H1 (cell line): ENCODE measurements at regions not wholly inside any gene's neighbourhood (a gene's known extent, or its start where the extent isn't known, plus 50 kb on each side); places are given as distances from the start of the nearest gene placed in this dataset.

ENCODE experiments used
- CTCF ChIA-PET: fragments of 300-600 bp; sonication (Branson Sonifier 250); formaldehyde crosslinking; loops from one replicate; lab custom pipeline; 2021; ENCODE audit not compliant: partially characterized antibody; lab: Charles Lee
- POLR2A ChIA-PET: fragments of 300-600 bp; sonication (Branson Sonifier 250); formaldehyde crosslinking; loops from one replicate; lab custom pipeline; 2021; ENCODE audit warnings: inconsistent platforms; ENCODE audit not compliant: partially characterized antibody; lab: Charles Lee
- DNase-seq, 2 experiments: peaks; one replicate each; pipeline versions ENCODE4 v3.0.0 to v3.0.0-alpha.2; 2010 to 2022; ENCODE audit warnings: low spot score in 2 of 2, low read depth in 1 of 2, mixed read lengths in 1 of 2
- FAIRE-seq: peaks from 2 replicates; lab custom pipeline; 2011; peaks lifted over from hg19 to GRCh38; lab: Jason Lieb, UNC
- H2AFZ ChIP-seq: 2 replicates; pipeline ENCODE4 v1.8.1; 2012; ENCODE audit warnings: low read length, inconsistent platforms
- H2AK5ac ChIP-seq: 2 replicates; pipeline ENCODE4 v1.6.1; 2013; ENCODE audit warnings: low read depth, low read length
- H2BK120ac ChIP-seq: replicated peaks from 2 replicates; pipeline ENCODE3; 2013; ENCODE audit warnings: low read depth, low read length, inconsistent platforms
- H2BK12ac ChIP-seq: 2 replicates; pipeline ENCODE4 v1.6.1; 2013; ENCODE audit warnings: low read depth, low read length
- H2BK15ac ChIP-seq: 2 replicates; pipeline ENCODE4 v1.6.1; 2013; ENCODE audit warnings: low read length
- H2BK20ac ChIP-seq: 2 replicates; pipeline ENCODE4 v1.6.1; 2013; ENCODE audit warnings: low read length
- H2BK5ac ChIP-seq: 2 replicates; pipeline ENCODE4 v1.6.1; 2013; ENCODE audit warnings: low read depth, low read length
- H3K14ac ChIP-seq: 2 replicates; pipeline ENCODE4 v1.6.1; 2013; ENCODE audit warnings: inconsistent platforms; ENCODE audit not compliant: insufficient read length
- H3K18ac ChIP-seq: 2 replicates; pipeline ENCODE4 v1.6.1; 2013; ENCODE audit warnings: low read length; ENCODE audit errors: extremely low read depth
- H3K23ac ChIP-seq: 2 replicates; pipeline ENCODE4 v1.6.1; 2013; ENCODE audit warnings: inconsistent platforms; ENCODE audit not compliant: insufficient read length
- H3K23me2 ChIP-seq: 2 replicates; pipeline ENCODE4 v1.6.1; 2013; ENCODE audit warnings: low read depth, low read length
- H3K27ac ChIP-seq: 2 replicates; pipeline ENCODE4 v1.6.1; 2011; ENCODE audit warnings: low read depth, low read length, inconsistent platforms
- H3K27me3 ChIP-seq, 4 experiments: replicated peaks in 1 of 4; 1 replicate in 1 of 4; 2 replicates in 3 of 4; pipeline versions ENCODE4 v1.6.1 to v1.8.1; 2011 to 2013; ENCODE audit warnings: low read length in 3 of 4, mild to moderate bottlenecking in 3 of 4, inconsistent platforms in 2 of 4, mixed read lengths in 2 of 4, moderate library complexity in 1 of 4; ENCODE audit not compliant: control insufficient read depth in 3 of 4, insufficient read depth in 3 of 4; ENCODE audit errors: extremely low read depth in 1 of 4
- H3K36me3 ChIP-seq, 4 experiments: 2 replicates each; pipeline versions ENCODE4 v1.6.1 to v1.8.1; 2011 to 2013; ENCODE audit warnings: mild to moderate bottlenecking in 4 of 4, low read length in 3 of 4, moderate library complexity in 2 of 4, control low read depth in 1 of 4, inconsistent platforms in 1 of 4; ENCODE audit not compliant: insufficient read depth in 4 of 4, control insufficient read depth in 2 of 4
- H3K4ac ChIP-seq: replicated peaks from 2 replicates; pipeline ENCODE3; 2013; ENCODE audit warnings: low read length, low read depth, mixed read lengths, inconsistent platforms; ENCODE audit not compliant: insufficient read length
- H3K4me1 ChIP-seq, 4 experiments: replicated peaks in 1 of 4; 1 replicate in 1 of 4; 2 replicates in 3 of 4; pipeline versions ENCODE4 v1.6.1 to v1.8.1; 2011 to 2013; ENCODE audit warnings: low read length in 3 of 4, inconsistent platforms in 2 of 4, mixed read lengths in 1 of 4; ENCODE audit not compliant: insufficient read depth in 4 of 4, control insufficient read depth in 3 of 4
- H3K4me2 ChIP-seq, 2 experiments: 2 replicates each; pipeline versions ENCODE4 v1.6.1 to v1.8.1; 2011 to 2013; ENCODE audit warnings: low read depth in 2 of 2, low read length in 2 of 2, control low read depth in 1 of 2, inconsistent platforms in 1 of 2, mild to moderate bottlenecking in 1 of 2; ENCODE audit not compliant: insufficient read depth in 1 of 2
- H3K4me3 ChIP-seq, 4 experiments: fragments of 200-600, 300-600 bp in 1 of 4; sonication (generic), shearing (Covaris generic), sonication (Bioruptor Twin) in 1 of 4; 2 replicates each; pipeline versions ENCODE4 v1.5.1 to v1.8.1; 2011 to 2016; ENCODE audit warnings: low read length in 4 of 4, low read depth in 3 of 4, control low read depth in 2 of 4, inconsistent platforms in 2 of 4, mild to moderate bottlenecking in 2 of 4, mixed read lengths in 1 of 4, moderate library complexity in 1 of 4; ENCODE audit not compliant: insufficient read depth in 2 of 4; ENCODE audit errors: extremely low read depth in 1 of 4
- H3K56ac ChIP-seq: replicated peaks from 2 replicates; pipeline ENCODE3; 2013; ENCODE audit warnings: low read depth, mild to moderate bottlenecking, mixed read lengths, low read length, inconsistent platforms; ENCODE audit not compliant: insufficient read length
- H3K79me1 ChIP-seq: 2 replicates; pipeline ENCODE4 v1.6.1; 2013; ENCODE audit warnings: low read depth, low read length, control low read depth
- H3K79me2 ChIP-seq, 2 experiments: 2 replicates each; pipeline versions ENCODE4 v1.6.1 to v1.8.1; 2012 to 2013; ENCODE audit warnings: low read length in 2 of 2, mild to moderate bottlenecking in 2 of 2, inconsistent platforms in 1 of 2; ENCODE audit not compliant: insufficient read depth in 2 of 2, control insufficient read depth in 1 of 2
- H3K9ac ChIP-seq, 4 experiments: replicated peaks in 1 of 4; 1 replicate in 1 of 4; 2 replicates in 3 of 4; pipeline versions ENCODE4 v1.6.1 to v1.8.1; 2011 to 2013; ENCODE audit warnings: low read depth in 3 of 4, low read length in 3 of 4, control low read depth in 2 of 4, mild to moderate bottlenecking in 2 of 4, moderate library complexity in 2 of 4, inconsistent platforms in 1 of 4; ENCODE audit errors: extremely low read depth in 1 of 4
- H3K9me3 ChIP-seq, 2 experiments: 2 replicates each; pipeline versions ENCODE4 v1.6.1 to v1.8.1; 2012 to 2013; ENCODE audit warnings: mild to moderate bottlenecking in 2 of 2, moderate library complexity in 2 of 2, control low read depth in 1 of 2, inconsistent platforms in 1 of 2, low read depth in 1 of 2, low read length in 1 of 2, mixed read lengths in 1 of 2; ENCODE audit not compliant: insufficient read depth in 2 of 2
- H4K20me1 ChIP-seq, 2 experiments: replicated peaks in 1 of 2; 2 replicates each; pipeline versions ENCODE3 to v1.8.1; 2011 to 2013; ENCODE audit warnings: inconsistent platforms in 2 of 2, low read length in 2 of 2, mild to moderate bottlenecking in 1 of 2; ENCODE audit not compliant: insufficient read depth in 2 of 2, control insufficient read depth in 1 of 2
- H4K5ac ChIP-seq: 2 replicates; pipeline ENCODE4 v1.6.1; 2013; ENCODE audit warnings: low read length, low read depth, mixed read lengths, inconsistent platforms; ENCODE audit not compliant: insufficient read length
- H4K8ac ChIP-seq: 2 replicates; pipeline ENCODE4 v1.8.0; 2013; ENCODE audit warnings: mild to moderate bottlenecking, moderate library complexity, low read length, inconsistent platforms; ENCODE audit not compliant: insufficient read depth; ENCODE audit errors: extremely low read depth
- H4K91ac ChIP-seq: replicated peaks from 2 replicates; pipeline ENCODE3; 2013; ENCODE audit warnings: low read length, mixed read lengths, inconsistent platforms; ENCODE audit not compliant: insufficient read length
- CTBP2 ChIP-seq: IDR thresholded peaks from 2 replicates; pipeline ENCODE4 v1.7.0; 2011; ENCODE audit warnings: borderline replicate concordance, mild to moderate bottlenecking, moderate library complexity, mixed read lengths, low read length; ENCODE audit not compliant: insufficient read depth, insufficient read length

DNA sequence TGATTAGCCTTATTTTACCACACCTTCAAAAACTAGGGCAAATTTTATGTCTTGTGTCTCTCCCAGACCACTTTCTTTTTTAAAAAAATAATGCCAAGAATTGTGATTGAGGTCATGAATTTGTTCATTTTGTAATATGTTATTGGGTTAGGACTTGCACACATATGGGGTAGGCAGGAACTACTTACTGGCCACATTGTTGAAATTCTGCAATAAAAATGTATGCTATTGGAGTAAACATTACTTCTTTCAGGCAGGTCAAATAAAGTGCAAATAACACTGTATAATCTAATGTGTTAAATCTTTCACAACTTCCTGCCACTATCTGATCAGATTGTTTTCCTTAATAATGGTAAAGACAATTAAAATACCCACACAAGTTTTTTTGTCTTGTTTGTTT, 166.6 kb upstream of the COL11A1 start:
- POLR2A ChIA-PET, result no interaction called here

More for the DNA sequence above, 166.6 kb upstream of the COL11A1 start:
- Histone ChIP-seq H3K27me3 (no peaks in the 10 kb centered on the region), H4K8ac (no peak overlapping the region), H3K4me2 (no peak overlapping the region), H2BK120ac (no peak overlapping the region), H3K36me3 (no peaks in the 10 kb centered on the region), H4K20me1 (no peaks in the 10 kb centered on the region), H3K18ac (no peak overlapping the region), H2BK12ac (no peak overlapping the region), H2BK15ac (no peak overlapping the region), H3K4me3 (no peak overlapping the region), H4K91ac (no peak overlapping the region), H3K4ac (no peak overlapping the region), H2BK5ac (no peak overlapping the region), H3K14ac (no peak overlapping the region), H3K23me2 (no peaks in the 10 kb centered on the region), H4K5ac (no peak overlapping the region), H3K79me1 (no peaks in the 10 kb centered on the region), H3K4me1 (0 out of 7 replicates have a peak, but pooled peaks cover 0 to 7% (median 0%) of the 10 kb centered on the region in 4 experiments), H3K23ac (no peak overlapping the region), H2AFZ (no peak overlapping the region), H3K9me3 (no peaks in the 10 kb centered on the region), H2BK20ac (no peak overlapping the region), H3K56ac (no peak overlapping the region), H3K79me2 (no peaks in the 10 kb centered on the region), H2AK5ac (no peak overlapping the region), H3K27ac (no peak overlapping the region), H3K9ac (no peak overlapping the region)
- DNase-seq (no peak), FAIRE-seq (no peak)
- CTCF ChIA-PET, result no interaction called here
- no peak for TF ChIP-seq CTBP2
